Calu3 (cell line): ENCODE measurements at regions not wholly inside any gene's neighbourhood (a gene's known extent, or its start where the extent isn't known, plus 50 kb on each side); places are given as distances from the start of the nearest gene placed in this dataset.

Source experiments
- BruUV-seq: library from RNA; stranded (reverse); fragments of 400-500 nt; replicated peaks from 2 replicates; lab custom pipeline; 2021; lab: Mats Ljungman, UMichigan
- CTCF ChIA-PET: fragments of 300-600 bp; sonication (Branson Sonifier 250); formaldehyde crosslinking; loops from one replicate; lab custom pipeline; 2022; ENCODE audit warnings: antibody characterized with exemption; lab: Charles Lee
- DNase-seq: peaks from one replicate; pipeline ENCODE4 v3.0.0; 2022
- H3K27ac Mint-ChIP-seq: one replicate; pipeline ENCODE4 v1.8.0; 2022; ENCODE audit warnings: mixed read lengths; ENCODE audit not compliant: unreplicated experiment
- H3K27me3 Mint-ChIP-seq: one replicate; pipeline ENCODE4 v1.8.0; 2022; ENCODE audit warnings: mixed read lengths; ENCODE audit not compliant: unreplicated experiment
- H3K36me3 Mint-ChIP-seq: one replicate; pipeline ENCODE4 v1.8.0; 2022; ENCODE audit warnings: mild to moderate bottlenecking, moderate library complexity, mixed read lengths; ENCODE audit not compliant: insufficient read depth, unreplicated experiment
- H3K4me1 Mint-ChIP-seq: one replicate; pipeline ENCODE4 v1.8.0; 2022; ENCODE audit warnings: mild to moderate bottlenecking, low read depth, mixed read lengths; ENCODE audit not compliant: unreplicated experiment
- H3K4me3 Mint-ChIP-seq: one replicate; pipeline ENCODE4 v1.8.0; 2022; ENCODE audit warnings: mild to moderate bottlenecking, low read depth, moderate library complexity, mixed read lengths; ENCODE audit not compliant: unreplicated experiment
- H3K9me3 Mint-ChIP-seq: one replicate; pipeline ENCODE4 v1.8.0; 2022; ENCODE audit warnings: low read depth, mixed read lengths; ENCODE audit not compliant: unreplicated experiment
- intact Hi-C: fragments of 100-400 bp; cut with micrococcal nuclease; formaldehyde crosslinking; loops from one replicate; pipeline ENCODE4 v1.10.0; 2022; ENCODE audit not compliant: unreplicated experiment
- TF ChIP-seq, protein P1 (sequence below): fragments of 200-600 bp; IDR thresholded peaks from one replicate; pipeline ENCODE4 v1.8.0; 2022; ENCODE audit warnings: antibody characterized with exemption; ENCODE audit not compliant: unreplicated experiment

DNA sequence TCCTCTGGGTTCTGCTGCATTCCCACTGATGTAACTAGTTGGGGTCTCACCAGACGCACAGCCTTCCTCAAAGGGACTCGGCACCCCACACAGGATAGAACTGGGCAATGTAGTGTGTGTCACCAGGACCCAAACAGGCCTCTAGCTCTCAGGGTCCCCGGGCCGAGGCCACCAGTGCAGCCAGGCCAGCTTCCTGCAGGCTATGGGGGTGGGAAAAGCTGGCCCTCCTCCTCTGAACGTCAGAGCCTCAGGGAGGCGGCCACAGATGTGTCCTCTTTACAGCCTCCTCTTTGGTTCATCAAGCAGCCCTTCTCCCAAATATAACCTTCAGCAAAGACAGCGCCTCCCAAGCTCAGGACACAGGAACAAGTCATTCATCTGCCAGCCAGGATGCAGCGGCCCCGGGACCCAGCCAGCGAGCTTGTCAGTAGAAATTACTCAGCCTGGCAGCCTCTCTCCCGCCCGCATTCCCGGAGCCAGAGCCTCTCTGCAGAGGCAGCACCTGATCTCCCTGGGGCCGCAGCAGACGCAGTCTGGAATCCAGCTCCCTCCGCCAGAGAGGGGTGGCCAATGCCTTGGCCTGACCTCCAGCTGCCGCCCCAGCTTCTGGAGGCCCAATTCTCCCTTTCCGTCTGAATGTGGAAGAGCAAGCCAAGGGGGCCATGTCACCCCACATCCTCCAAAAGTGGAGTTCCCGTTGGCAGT is 288.5 kb downstream of the FBXW7 start:
- no peaks in the 10 kb centered on the region for H3K36me3 Mint-ChIP-seq
- no peak overlapping the region for H3K4me3 Mint-ChIP-seq
- no TSS peak for BruUV-seq

DNA sequence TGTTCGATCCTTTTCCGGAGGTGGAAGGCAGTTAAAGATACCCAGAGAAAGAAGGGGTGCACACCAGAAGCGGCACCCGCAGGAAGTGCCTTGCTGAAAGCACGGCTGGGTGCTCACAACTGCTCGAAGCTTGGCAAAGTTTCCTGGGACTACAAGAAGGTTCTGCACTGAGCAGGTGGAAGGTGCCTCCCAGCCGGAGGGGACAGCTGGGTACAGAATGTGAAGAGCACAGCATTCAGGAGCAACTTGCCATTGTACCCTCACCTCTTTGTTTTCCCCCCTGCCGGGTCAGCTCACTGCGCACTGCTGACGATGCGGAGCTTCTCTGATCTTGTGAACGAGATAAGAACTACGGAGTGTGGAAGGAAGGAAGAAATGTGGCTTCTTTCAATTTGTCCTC is 289.2 kb downstream of the FBXW7 start:
- no peak overlapping the region for H3K27ac Mint-ChIP-seq
- BruUV-seq = no TSS peak

More for the DNA sequence above, 288.5 kb downstream of the FBXW7 start:
- TF ChIP-seq, protein P1, sequence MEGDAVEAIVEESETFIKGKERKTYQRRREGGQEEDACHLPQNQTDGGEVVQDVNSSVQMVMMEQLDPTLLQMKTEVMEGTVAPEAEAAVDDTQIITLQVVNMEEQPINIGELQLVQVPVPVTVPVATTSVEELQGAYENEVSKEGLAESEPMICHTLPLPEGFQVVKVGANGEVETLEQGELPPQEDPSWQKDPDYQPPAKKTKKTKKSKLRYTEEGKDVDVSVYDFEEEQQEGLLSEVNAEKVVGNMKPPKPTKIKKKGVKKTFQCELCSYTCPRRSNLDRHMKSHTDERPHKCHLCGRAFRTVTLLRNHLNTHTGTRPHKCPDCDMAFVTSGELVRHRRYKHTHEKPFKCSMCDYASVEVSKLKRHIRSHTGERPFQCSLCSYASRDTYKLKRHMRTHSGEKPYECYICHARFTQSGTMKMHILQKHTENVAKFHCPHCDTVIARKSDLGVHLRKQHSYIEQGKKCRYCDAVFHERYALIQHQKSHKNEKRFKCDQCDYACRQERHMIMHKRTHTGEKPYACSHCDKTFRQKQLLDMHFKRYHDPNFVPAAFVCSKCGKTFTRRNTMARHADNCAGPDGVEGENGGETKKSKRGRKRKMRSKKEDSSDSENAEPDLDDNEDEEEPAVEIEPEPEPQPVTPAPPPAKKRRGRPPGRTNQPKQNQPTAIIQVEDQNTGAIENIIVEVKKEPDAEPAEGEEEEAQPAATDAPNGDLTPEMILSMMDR = no peak
- peaks cover 24% of the 10 kb centered on the region for H3K27me3 Mint-ChIP-seq
- intact Hi-C loops = no loop called here
- no peak overlapping the region for H3K27ac Mint-ChIP-seq
- H3K4me1 Mint-ChIP-seq = no peaks in the 10 kb centered on the region
- CTCF ChIA-PET = no interaction called here
- DNase-seq = no peak
- no peaks in the 10 kb centered on the region for H3K9me3 Mint-ChIP-seq

GRCh38 chr4:152245680-152246079 is 290.2 kb downstream of the FBXW7 start:
- H3K27me3 Mint-ChIP-seq = peaks cover 24% of the 10 kb centered on the region
- intact Hi-C loops = no loop called here
- DNase-seq = no peak
- H3K27ac Mint-ChIP-seq = no peak overlapping the region
- no TSS peak for BruUV-seq
- H3K9me3 Mint-ChIP-seq = no peaks in the 10 kb centered on the region
- CTCF ChIA-PET = no interaction called here
- H3K4me3 Mint-ChIP-seq = no peak overlapping the region
- TF ChIP-seq, protein P1 = no peak
- no peaks in the 10 kb centered on the region for H3K4me1 Mint-ChIP-seq
- H3K36me3 Mint-ChIP-seq = no peaks in the 10 kb centered on the region

More for the DNA sequence above, 289.2 kb downstream of the FBXW7 start:
- H3K4me3 Mint-ChIP-seq = no peak overlapping the region
- H3K4me1 Mint-ChIP-seq = no peaks in the 10 kb centered on the region
- intact Hi-C loops = no loop called here
- TF ChIP-seq, protein P1 = no peak
- CTCF ChIA-PET = no interaction called here
- DNase-seq = no peak
- H3K27me3 Mint-ChIP-seq = peaks cover 24% of the 10 kb centered on the region
- H3K9me3 Mint-ChIP-seq = no peaks in the 10 kb centered on the region
- H3K36me3 Mint-ChIP-seq = no peaks in the 10 kb centered on the region

- H3K27me3 Mint-ChIP-seq = peaks cover 24% of the 10 kb centered on the region
- DNase-seq = no peak
- intact Hi-C loops = no loop called here
- no peak overlapping the region for H3K27ac Mint-ChIP-seq
- no peaks in the 10 kb centered on the region for H3K4me1 Mint-ChIP-seq
- CTCF ChIA-PET = no interaction called here
- no peak overlapping the region for H3K4me3 Mint-ChIP-seq
- no peaks in the 10 kb centered on the region for H3K9me3 Mint-ChIP-seq
- H3K36me3 Mint-ChIP-seq = no peaks in the 10 kb centered on the region
- no TSS peak for BruUV-seq
- TF ChIP-seq, protein P1 = no peak
Measured at GRCh38 chr4:152244659-152245058, 291.2 kb downstream of the FBXW7 start.
